Vagina (tissue), 2 donors: ENCODE measurements at regions not wholly inside any gene's neighbourhood (a gene's known extent, or its start where the extent isn't known, plus 50 kb on each side); places are given as distances from the start of the nearest gene placed in this dataset.

Source experiments
- DNase-seq, 2 donors: peaks; one replicate each; pipeline ENCODE4 v3.0.0-alpha.2; 2017; ENCODE audit errors: extremely low spot score in 2 of 2
- H3K27ac ChIP-seq: fragments of 200-600 bp; sonication (generic); one replicate; pipeline ENCODE4 v1.5.1; 2019
- H3K27me3 ChIP-seq: fragments of 200-600 bp; sonication (generic); one replicate; pipeline ENCODE4 v1.5.1; 2019
- H3K36me3 ChIP-seq, 2 donors: fragments of 200-600 bp; sonication (generic); one replicate each; pipeline ENCODE4 v1.5.1; 2017 to 2019
- H3K4me1 ChIP-seq: fragments of 200-600 bp; sonication (generic); one replicate; pipeline ENCODE4 v1.5.1; 2019
- H3K4me3 ChIP-seq, 2 donors: fragments of 200-600 bp; sonication (generic); 1 replicate in 1 of 2; 2 replicates in 1 of 2; pipeline ENCODE4 v1.5.1; 2016 to 2019
- H3K9me3 ChIP-seq: fragments of 200-600 bp; sonication (generic); one replicate; pipeline ENCODE4 v1.5.1; 2019
- POLR2A ChIP-seq, 2 donors: fragments of 450-650 bp; IDR thresholded peaks; one replicate each; pipeline ENCODE4 v1.6.1; 2017; ENCODE audit warnings: antibody characterized with exemption in 2 of 2, mild to moderate bottlenecking in 2 of 2, moderate library complexity in 2 of 2
- POLR2AphosphoS5 ChIP-seq, 2 donors: sonication (generic); formaldehyde crosslinking; IDR thresholded peaks; one replicate each; pipeline ENCODE4 v1.9.0; 2017; ENCODE audit warnings: antibody characterized with exemption in 2 of 2, mild to moderate bottlenecking in 2 of 2, low read depth in 1 of 2; ENCODE audit not compliant: insufficient read depth in 1 of 2
- intact Hi-C: fragments of 100-400 bp; cut with DNase I; formaldehyde crosslinking; loops from one replicate; pipeline ENCODE4 v1.15.1; 2023
- TF ChIP-seq, protein P1 (sequence below), 3 experiments: fragments of 450-650 bp in 2 of 3; fragments of 200-600 bp in 1 of 3; sonication (generic) in 1 of 3; IDR thresholded peaks; one replicate each; pipeline ENCODE4 v1.5.1; 2017 to 2019; ENCODE audit warnings: antibody characterized with exemption in 3 of 3, mild to moderate bottlenecking in 2 of 3, moderate library complexity in 2 of 3

DNA sequence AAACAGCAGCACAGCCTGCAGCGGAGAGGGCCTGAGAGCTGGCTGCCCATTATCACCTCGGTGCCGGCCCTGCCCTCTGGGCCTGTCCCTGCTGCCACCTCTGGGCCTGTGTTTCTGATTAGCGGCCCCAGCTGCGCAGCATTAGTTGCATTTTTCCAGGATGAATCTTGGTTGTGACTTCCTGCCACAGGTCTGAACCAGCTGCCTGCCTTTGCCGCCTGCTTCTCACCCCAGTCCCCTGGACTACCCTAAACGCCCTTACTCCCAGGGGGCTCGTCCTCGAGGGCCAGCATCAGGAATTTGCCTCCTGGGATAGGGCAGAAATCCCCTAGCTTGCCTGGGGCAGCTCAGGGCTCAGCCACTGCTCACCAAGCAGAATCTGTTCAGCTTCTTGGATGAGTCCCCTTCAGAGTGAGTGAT, 342.8 kb downstream of the DYSF start:
- no peak overlapping the region for H3K27ac ChIP-seq
- intact Hi-C loops: no loop called here
- TF ChIP-seq, protein P1, sequence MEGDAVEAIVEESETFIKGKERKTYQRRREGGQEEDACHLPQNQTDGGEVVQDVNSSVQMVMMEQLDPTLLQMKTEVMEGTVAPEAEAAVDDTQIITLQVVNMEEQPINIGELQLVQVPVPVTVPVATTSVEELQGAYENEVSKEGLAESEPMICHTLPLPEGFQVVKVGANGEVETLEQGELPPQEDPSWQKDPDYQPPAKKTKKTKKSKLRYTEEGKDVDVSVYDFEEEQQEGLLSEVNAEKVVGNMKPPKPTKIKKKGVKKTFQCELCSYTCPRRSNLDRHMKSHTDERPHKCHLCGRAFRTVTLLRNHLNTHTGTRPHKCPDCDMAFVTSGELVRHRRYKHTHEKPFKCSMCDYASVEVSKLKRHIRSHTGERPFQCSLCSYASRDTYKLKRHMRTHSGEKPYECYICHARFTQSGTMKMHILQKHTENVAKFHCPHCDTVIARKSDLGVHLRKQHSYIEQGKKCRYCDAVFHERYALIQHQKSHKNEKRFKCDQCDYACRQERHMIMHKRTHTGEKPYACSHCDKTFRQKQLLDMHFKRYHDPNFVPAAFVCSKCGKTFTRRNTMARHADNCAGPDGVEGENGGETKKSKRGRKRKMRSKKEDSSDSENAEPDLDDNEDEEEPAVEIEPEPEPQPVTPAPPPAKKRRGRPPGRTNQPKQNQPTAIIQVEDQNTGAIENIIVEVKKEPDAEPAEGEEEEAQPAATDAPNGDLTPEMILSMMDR (IDR thresholded peaks at IDR 0.05): no peak
- TF ChIP-seq POLR2AphosphoS5 (IDR thresholded peaks at IDR 0.05; ENCODE audit: insufficient read depth in 1 of 2, low read depth in 1 of 2) (no peak), POLR2A (IDR thresholded peaks at IDR 0.05) (no peak)
- no peak for DNase-seq
- H3K27me3 ChIP-seq: no peaks in the 10 kb centered on the region
- H3K4me3 ChIP-seq: no peak overlapping the region
- H3K36me3 ChIP-seq: no peaks in the 10 kb centered on the region
- H3K4me1 ChIP-seq: peaks cover 18% of the 10 kb centered on the region
- H3K9me3 ChIP-seq: no peaks in the 10 kb centered on the region

DNA sequence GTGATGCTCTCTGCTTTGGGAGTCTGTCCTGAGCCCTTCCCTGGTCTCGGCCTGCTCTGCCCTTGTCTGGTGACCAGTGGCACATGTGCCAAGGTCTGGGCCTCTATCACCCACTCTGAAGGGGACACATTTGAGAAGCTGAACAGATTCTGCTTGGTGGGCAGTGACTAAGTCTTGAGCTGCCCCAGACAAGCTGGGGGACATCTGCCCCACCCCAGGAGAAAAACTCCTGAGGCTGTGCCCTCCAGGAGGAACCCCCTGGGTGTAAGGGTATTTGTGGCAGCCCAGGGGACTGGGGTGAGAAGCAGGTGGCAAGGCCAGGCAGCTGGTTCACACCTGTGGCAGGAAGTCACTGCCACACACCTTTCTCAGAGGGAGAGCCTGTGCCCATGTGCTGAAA, 342.1 kb downstream of the DYSF start:
- DNase-seq: no peak
- Histone ChIP-seq H3K9me3 (no peaks in the 10 kb centered on the region), H3K36me3 (no peaks in the 10 kb centered on the region), H3K27ac (no peak overlapping the region), H3K4me1 (peaks cover 18% of the 10 kb centered on the region), H3K4me3 (no peak overlapping the region), H3K27me3 (no peaks in the 10 kb centered on the region)
- TF ChIP-seq POLR2A (IDR thresholded peaks at IDR 0.05) (no peak), POLR2AphosphoS5 (IDR thresholded peaks at IDR 0.05; ENCODE audit: insufficient read depth in 1 of 2, low read depth in 1 of 2) (no peak)
- TF ChIP-seq, protein P1 (IDR thresholded peaks at IDR 0.05): no peak
- intact Hi-C loops: no loop called here

DNA sequence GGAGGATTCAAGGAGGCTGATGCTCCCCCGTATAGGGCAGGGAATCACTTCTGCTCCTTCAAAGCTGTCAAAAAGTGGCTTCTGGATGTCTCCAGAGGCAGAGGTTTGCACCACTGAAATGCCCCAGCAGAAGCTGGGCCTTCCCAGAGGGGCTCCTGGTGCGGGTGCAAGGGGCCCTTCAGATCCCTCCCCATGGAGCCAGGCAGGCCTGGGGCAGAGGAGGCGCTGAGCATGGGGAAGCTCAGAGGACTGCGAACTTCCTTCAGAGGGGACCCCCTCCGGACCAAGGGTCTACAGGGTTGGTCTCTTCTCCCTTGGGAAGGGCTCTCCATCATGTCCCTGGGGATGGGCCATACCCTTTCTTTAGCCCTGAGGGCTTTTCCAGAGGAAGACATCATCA, 341.2 kb downstream of the DYSF start:
- DNase-seq: no peak
- H3K27ac ChIP-seq: no peak overlapping the region
- TF ChIP-seq POLR2AphosphoS5 (IDR thresholded peaks at IDR 0.05; ENCODE audit: insufficient read depth in 1 of 2, low read depth in 1 of 2) (no peak), POLR2A (IDR thresholded peaks at IDR 0.05) (no peak)
- TF ChIP-seq, protein P1 (IDR thresholded peaks at IDR 0.05): no peak
- no peaks in the 10 kb centered on the region for H3K36me3 ChIP-seq
- H3K27me3 ChIP-seq: no peaks in the 10 kb centered on the region
- intact Hi-C loops: no loop called here
- peaks cover 18% of the 10 kb centered on the region for H3K4me1 ChIP-seq
- no peaks in the 10 kb centered on the region for H3K9me3 ChIP-seq
- H3K4me3 ChIP-seq: no peak overlapping the region

DNA sequence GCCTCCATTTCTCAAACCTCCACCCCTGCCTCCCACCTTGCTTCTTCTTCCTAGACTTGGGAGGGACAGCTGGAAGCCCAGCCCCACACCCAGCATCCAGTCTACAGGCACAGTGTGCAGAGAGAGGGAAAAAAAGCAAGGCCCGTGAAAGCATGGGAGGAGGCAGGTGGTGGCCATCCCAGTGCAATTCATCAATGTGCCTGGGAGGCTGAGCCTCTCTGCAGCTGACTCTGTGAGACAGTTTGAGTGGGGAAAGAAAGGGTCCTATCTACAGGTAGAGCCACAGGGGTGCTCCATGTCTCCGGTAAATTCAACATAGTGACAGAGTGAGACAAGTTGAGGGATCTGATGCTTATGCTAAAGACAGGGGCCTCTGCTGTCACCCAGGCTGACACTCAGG, 340.6 kb downstream of the DYSF start:
- no peaks in the 10 kb centered on the region for H3K36me3 ChIP-seq
- no peaks in the 10 kb centered on the region for H3K27me3 ChIP-seq
- no peak overlapping the region for H3K4me3 ChIP-seq
- no peaks in the 10 kb centered on the region for H3K9me3 ChIP-seq
- no peak for DNase-seq
- no peak for TF ChIP-seq POLR2AphosphoS5 (IDR thresholded peaks at IDR 0.05; ENCODE audit: insufficient read depth in 1 of 2, low read depth in 1 of 2)
- TF ChIP-seq, protein P1 (IDR thresholded peaks at IDR 0.05): no peak
- no peak for TF ChIP-seq POLR2A (IDR thresholded peaks at IDR 0.05)
- intact Hi-C loops: no loop called here
- H3K27ac ChIP-seq: no peak overlapping the region
- H3K4me1 ChIP-seq: peaks cover 18% of the 10 kb centered on the region

DNA sequence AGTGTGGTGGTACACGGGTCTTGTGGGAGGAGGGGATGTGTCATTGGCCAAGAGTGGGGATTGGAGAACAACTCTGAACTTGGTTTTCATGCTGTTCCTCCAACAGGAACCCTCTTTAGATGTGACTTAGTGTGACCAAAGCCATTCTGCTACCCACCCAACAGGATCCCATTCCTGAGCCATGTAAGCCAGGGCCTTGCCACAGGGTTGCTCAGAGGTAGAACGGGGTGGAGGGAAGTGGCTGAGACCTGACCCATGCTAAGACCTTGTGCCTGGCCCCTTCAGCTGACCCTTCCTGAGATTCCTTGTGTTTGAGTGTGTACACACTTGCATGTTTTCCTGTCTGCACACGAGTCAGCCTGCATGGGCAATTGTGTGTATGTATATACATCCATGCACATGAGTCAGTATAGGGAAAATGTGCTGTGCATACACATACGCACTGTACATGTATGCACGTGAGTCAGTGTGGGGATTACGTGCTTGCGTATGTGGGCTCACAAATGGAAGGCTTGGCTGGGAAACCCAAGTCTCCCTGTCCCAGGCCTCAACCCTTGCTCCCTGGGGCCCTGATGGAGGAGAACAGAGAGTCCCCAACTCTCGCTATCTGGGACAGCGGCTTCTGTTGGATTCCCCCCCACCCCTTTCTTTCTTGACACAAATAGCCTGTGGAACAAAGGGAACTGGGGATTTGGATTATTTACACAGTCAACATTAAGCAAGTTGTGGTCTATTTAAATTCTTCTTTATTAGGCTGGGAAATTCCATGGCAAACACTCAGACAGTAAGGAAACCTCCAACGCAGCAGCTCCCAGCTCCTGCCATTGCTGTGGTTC, 339.8 kb downstream of the DYSF start:
- no peak overlapping the region for H3K27ac ChIP-seq
- no peaks in the 10 kb centered on the region for H3K9me3 ChIP-seq
- intact Hi-C loops: no loop called here
- no peak for DNase-seq
- no peaks in the 10 kb centered on the region for H3K36me3 ChIP-seq
- H3K4me1 ChIP-seq: peaks cover 18% of the 10 kb centered on the region
- no peaks in the 10 kb centered on the region for H3K27me3 ChIP-seq
- peak in 1 of 2 donors; percentile 21 for TF ChIP-seq POLR2AphosphoS5 (IDR thresholded peaks at IDR 0.05; ENCODE audit: insufficient read depth in 1 of 2, low read depth in 1 of 2)
- TF ChIP-seq, protein P1 (IDR thresholded peaks at IDR 0.05): no peak
- TF ChIP-seq POLR2A (IDR thresholded peaks at IDR 0.05): no peak
- H3K4me3 ChIP-seq: no peak overlapping the region
